ENCODE measurements at regions not wholly inside any gene's neighbourhood (a gene's known extent, or its start where the extent isn't known, plus 50 kb on each side); places are given as distances from the start of the nearest gene placed in this dataset.

DNA sequence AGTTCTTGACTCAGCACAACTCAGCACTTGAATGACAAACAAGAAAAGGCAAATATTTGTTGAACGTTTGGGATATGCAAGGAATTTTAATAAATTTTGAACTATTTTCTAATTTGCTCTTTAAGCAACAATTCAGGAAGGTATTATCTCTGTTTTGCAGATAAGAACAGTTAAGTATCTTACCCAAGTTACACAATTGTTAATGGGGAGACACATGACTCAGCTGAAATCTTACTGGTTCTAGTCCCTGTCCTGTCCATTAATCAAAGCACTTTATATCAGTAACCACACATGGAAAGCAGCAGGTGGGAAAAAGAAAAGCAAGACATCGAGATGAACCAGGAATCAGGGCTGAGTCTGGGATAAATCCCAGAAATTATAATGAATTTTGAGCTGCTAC is 493.9 kb upstream of the PIK3C3 start:
- H3K9me3 ChIP-seq (replicated peaks; ENCODE audit: control insufficient read depth, insufficient read depth, low read length), result no peaks in the 10 kb centered on the region
- BruUV-seq (replicated peaks), result no TSS peak
- H3K27me3 ChIP-seq (ENCODE audit: control insufficient read depth in 2 of 2, insufficient read depth in 2 of 2, low read length in 2 of 2), result no peaks in the 10 kb centered on the region
- DNase-seq (ENCODE audit: low read depth, low spot score), result no peak
- no peak overlapping the region for H3K4me3 ChIP-seq (replicated peaks in 1 of 3; ENCODE audit: insufficient read depth in 1 of 3, low read depth in 1 of 3, low read length in 3 of 3)
- no peaks in the 10 kb centered on the region for H3K9me1 ChIP-seq (replicated peaks; ENCODE audit: control insufficient read depth, extremely low read depth, insufficient read depth, low read length)
- H3K4me2 ChIP-seq (ENCODE audit: insufficient read depth, low read length), result no peak overlapping the region
- H2AFZ ChIP-seq (ENCODE audit: low read depth, low read length), result no peak overlapping the region
- no peak for FAIRE-seq
- H3K79me2 ChIP-seq (ENCODE audit: control insufficient read depth, insufficient read depth, low read length), result no peaks in the 10 kb centered on the region
- no peak overlapping the region for H3K27ac ChIP-seq (ENCODE audit: insufficient read depth, low read depth, low read length)
- H4K20me1 ChIP-seq (replicated peaks; ENCODE audit: control insufficient read depth, extremely low read depth, insufficient read depth, low read length), result no peaks in the 10 kb centered on the region
- CTCF ChIA-PET, result no interaction called here
- dilution Hi-C loops (cut with MboI; ENCODE audit: extremely low pct_ligation_motif_present, low sequenced_read_pairs), result no loop called here
- POLR2A ChIA-PET, result no interaction called here
- TF ChIP-seq POLR2A (IDR thresholded peaks at IDR 0.05; ENCODE audit: low read depth, low read length), result no peak
- TF ChIP-seq GATA2 (IDR thresholded peaks at IDR 0.05; ENCODE audit: insufficient read depth, insufficient read length, low read depth, low read length), result no peak
- no peaks in the 10 kb centered on the region for H3K4me1 ChIP-seq (ENCODE audit: control insufficient read depth, extremely low read depth, insufficient read depth, low read length)
- no peaks in the 10 kb centered on the region for H3K36me3 ChIP-seq (ENCODE audit: control insufficient read depth in 2 of 2, extremely low read depth in 1 of 2, insufficient read depth in 2 of 2, low read length in 2 of 2)
- intact Hi-C loops (cut with micrococcal nuclease), result no loop called here
- H3K9ac ChIP-seq (replicated peaks; ENCODE audit: extremely low read depth, insufficient read depth, low read length), result no peak overlapping the region

DNA sequence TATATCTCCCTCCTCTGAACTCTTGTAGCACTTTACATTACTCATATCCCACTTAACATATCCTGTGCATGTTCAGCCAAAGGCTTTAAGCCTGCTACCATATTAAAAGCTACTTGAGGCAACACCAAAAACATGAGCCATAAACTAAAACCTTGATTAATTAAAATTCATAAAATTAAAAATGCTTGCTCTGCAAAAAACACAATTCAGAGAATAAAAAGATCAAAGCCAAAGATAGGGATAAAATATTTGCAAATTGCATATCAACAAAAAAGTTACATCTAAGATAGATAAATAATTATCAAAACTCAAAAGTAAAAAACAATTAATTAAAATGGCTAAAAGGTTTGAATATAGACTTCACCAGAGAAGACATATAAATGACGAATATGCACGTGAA is 495.4 kb upstream of the PIK3C3 start:
- Histone ChIP-seq H2AFZ (ENCODE audit: low read depth, low read length) (no peak overlapping the region), H3K4me3 (replicated peaks in 1 of 3; ENCODE audit: insufficient read depth in 1 of 3, low read depth in 1 of 3, low read length in 3 of 3) (no peak overlapping the region), H3K27ac (ENCODE audit: insufficient read depth, low read depth, low read length) (no peak overlapping the region), H3K79me2 (ENCODE audit: control insufficient read depth, insufficient read depth, low read length) (no peaks in the 10 kb centered on the region), H3K9ac (replicated peaks; ENCODE audit: extremely low read depth, insufficient read depth, low read length) (no peak overlapping the region), H3K4me2 (ENCODE audit: insufficient read depth, low read length) (no peak overlapping the region), H3K4me1 (ENCODE audit: control insufficient read depth, extremely low read depth, insufficient read depth, low read length) (no peaks in the 10 kb centered on the region), H4K20me1 (replicated peaks; ENCODE audit: control insufficient read depth, extremely low read depth, insufficient read depth, low read length) (no peaks in the 10 kb centered on the region), H3K36me3 (ENCODE audit: control insufficient read depth in 2 of 2, extremely low read depth in 1 of 2, insufficient read depth in 2 of 2, low read length in 2 of 2) (no peaks in the 10 kb centered on the region), H3K9me3 (replicated peaks; ENCODE audit: control insufficient read depth, insufficient read depth, low read length) (no peaks in the 10 kb centered on the region), H3K9me1 (replicated peaks; ENCODE audit: control insufficient read depth, extremely low read depth, insufficient read depth, low read length) (no peaks in the 10 kb centered on the region), H3K27me3 (ENCODE audit: control insufficient read depth in 2 of 2, insufficient read depth in 2 of 2, low read length in 2 of 2) (no peaks in the 10 kb centered on the region)
- FAIRE-seq (no peak), DNase-seq (ENCODE audit: low read depth, low spot score) (no peak)
- BruUV-seq (replicated peaks), result no TSS peak
- ChIA-PET CTCF (no interaction called here), POLR2A (no interaction called here)
- TF ChIP-seq CTCF (IDR thresholded peaks at IDR 0.05; ENCODE audit: extremely low read depth in 1 of 2, insufficient read depth in 1 of 2, low read depth in 1 of 2, low read length in 2 of 2), result no peak
- TF ChIP-seq, protein P1, sequence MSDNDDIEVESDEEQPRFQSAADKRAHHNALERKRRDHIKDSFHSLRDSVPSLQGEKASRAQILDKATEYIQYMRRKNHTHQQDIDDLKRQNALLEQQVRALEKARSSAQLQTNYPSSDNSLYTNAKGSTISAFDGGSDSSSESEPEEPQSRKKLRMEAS (IDR thresholded peaks at IDR 0.05; ENCODE audit: insufficient read depth, insufficient read length), result no peak
- no peak for TF ChIP-seq MYC (IDR thresholded peaks at IDR 0.05; ENCODE audit: low read depth, low read length)
- TF ChIP-seq FOS (IDR thresholded peaks at IDR 0.05; ENCODE audit: borderline replicate concordance, insufficient read depth, low read length), result no peak
- dilution Hi-C loops (cut with MboI; ENCODE audit: extremely low pct_ligation_motif_present, low sequenced_read_pairs) (no loop called here), intact Hi-C loops (cut with micrococcal nuclease) (no loop called here)

All from endothelial cell of umbilical vein (primary cell).